WTC11 (cell line): ENCODE measurements at regions not wholly inside any gene's neighbourhood (a gene's known extent, or its start where the extent isn't known, plus 50 kb on each side); places are given as distances from the start of the nearest gene placed in this dataset.

Experiments
- ATAC-seq: fragments of 200-7000 bp; cut with Tn5 transposase; 2 replicates; pipeline ENCODE4 v1.10.0; 2021; ENCODE audit warnings: mild to moderate bottlenecking, moderate library complexity
- CTCF ChIA-PET: fragments of 300-600 bp; sonication (Branson Sonifier 250); formaldehyde crosslinking; loops from one replicate; lab custom pipeline; 2021; ENCODE audit warnings: antibody characterized with exemption; lab: Charles Lee
- POLR2A ChIA-PET: fragments of 350-600 bp; sonication (Branson Sonifier 250); formaldehyde crosslinking; loops from one replicate; lab custom pipeline; 2021; ENCODE audit warnings: antibody characterized with exemption; lab: Charles Lee
- DNase-seq: peaks from one replicate; pipeline ENCODE4 v3.0.0; 2021; ENCODE audit warnings: low spot score
- H3K27ac Mint-ChIP-seq: 2 replicates; pipeline ENCODE4 v1.8.0; 2021; ENCODE audit warnings: mixed read lengths
- H3K27me3 Mint-ChIP-seq: 2 replicates; pipeline ENCODE4 v1.8.0; 2021; ENCODE audit warnings: low read depth, mild to moderate bottlenecking, moderate library complexity, mixed read lengths
- H3K36me3 Mint-ChIP-seq: 2 replicates; pipeline ENCODE4 v1.8.0; 2021; ENCODE audit warnings: mixed read lengths
- H3K4me1 Mint-ChIP-seq: 2 replicates; pipeline ENCODE4 v1.8.0; 2022; ENCODE audit warnings: mixed read lengths
- H3K4me3 Mint-ChIP-seq: 2 replicates; pipeline ENCODE4 v1.8.0; 2021; ENCODE audit warnings: mild to moderate bottlenecking, moderate library complexity, mixed read lengths
- H3K9me3 Mint-ChIP-seq: 2 replicates; pipeline ENCODE4 v1.8.0; 2021; ENCODE audit warnings: mixed read lengths
- CREB1 ChIP-seq: sonication (generic); formaldehyde crosslinking; IDR thresholded peaks from 2 replicates; pipeline ENCODE4 v1.8.0; 2023; ENCODE audit warnings: mild to moderate bottlenecking, missing genetic modification reagents
- ELF4 ChIP-seq: sonication (generic); formaldehyde crosslinking; IDR thresholded peaks from 2 replicates; pipeline ENCODE4 v1.8.1; 2022; ENCODE audit warnings: low read depth, mild to moderate bottlenecking, moderate library complexity, missing genetic modification reagents
- ETV6 ChIP-seq: sonication (generic); formaldehyde crosslinking; IDR thresholded peaks from 2 replicates; pipeline ENCODE4 v1.8.1; 2022; ENCODE audit warnings: mild to moderate bottlenecking, missing genetic modification reagents
- FOXJ3 ChIP-seq: sonication (generic); formaldehyde crosslinking; IDR thresholded peaks from 2 replicates; pipeline ENCODE4 v1.9.0; 2021; ENCODE audit warnings: missing genetic modification reagents, mild to moderate bottlenecking, borderline replicate concordance
- JUN ChIP-seq: sonication (generic); formaldehyde crosslinking; IDR thresholded peaks from 2 replicates; pipeline ENCODE4 v1.8.0; 2023; ENCODE audit warnings: mild to moderate bottlenecking, missing genetic modification reagents
- NFATC4 ChIP-seq: fragments of 250-450 bp; sonication (Bioruptor Pico); IDR thresholded peaks from 2 replicates; pipeline ENCODE4 v1.9.0; 2021; ENCODE audit warnings: mild to moderate bottlenecking
- NR1H2 ChIP-seq: sonication (generic); formaldehyde crosslinking; IDR thresholded peaks from 2 replicates; pipeline ENCODE4 v1.9.0; 2021; ENCODE audit warnings: mild to moderate bottlenecking, moderate library complexity, missing genetic modification reagents
- PRRX2 ChIP-seq: fragments of 250-450 bp; sonication (Bioruptor Pico); IDR thresholded peaks from 2 replicates; pipeline ENCODE4 v1.8.0; 2021; ENCODE audit warnings: mild to moderate bottlenecking
- SMAD4 ChIP-seq: sonication (generic); formaldehyde crosslinking; IDR thresholded peaks from 2 replicates; pipeline ENCODE4 v1.8.0; 2022; ENCODE audit warnings: mild to moderate bottlenecking, missing genetic modification reagents
- TP53 ChIP-seq: sonication (generic); formaldehyde crosslinking; IDR thresholded peaks from 2 replicates; pipeline ENCODE4 v1.8.1; 2023; ENCODE audit warnings: mild to moderate bottlenecking, missing genetic modification reagents
- ZNF219 ChIP-seq: sonication (generic); formaldehyde crosslinking; IDR thresholded peaks from 2 replicates; pipeline ENCODE4 v1.8.0; 2023; ENCODE audit warnings: missing genetic modification reagents, mild to moderate bottlenecking, borderline replicate concordance
- ZNF263 ChIP-seq: sonication (generic); formaldehyde crosslinking; IDR thresholded peaks from 2 replicates; pipeline ENCODE4 v1.8.1; 2022; ENCODE audit warnings: low read depth, mild to moderate bottlenecking, moderate library complexity, missing genetic modification reagents
- ZNF396 ChIP-seq: fragments of 250-450 bp; sonication (Bioruptor Pico); IDR thresholded peaks from 2 replicates; pipeline ENCODE4 v1.8.0; 2021; ENCODE audit warnings: mild to moderate bottlenecking, moderate library complexity, borderline replicate concordance
- TF ChIP-seq, protein P1 (sequence below): sonication (generic); formaldehyde crosslinking; IDR thresholded peaks from 2 replicates; pipeline ENCODE4 v1.8.1; 2022; ENCODE audit warnings: missing genetic modification reagents, borderline replicate concordance
- TF ChIP-seq, protein P2 (sequence below): sonication (generic); formaldehyde crosslinking; IDR thresholded peaks from 2 replicates; pipeline ENCODE4 v1.8.1; 2022; ENCODE audit warnings: low read depth, missing genetic modification reagents, borderline replicate concordance
- TF ChIP-seq, protein P3 (sequence below): sonication (generic); formaldehyde crosslinking; IDR thresholded peaks from 2 replicates; pipeline ENCODE4 v1.8.0; 2023; ENCODE audit warnings: missing genetic modification reagents
- TF ChIP-seq, protein P4 (sequence below): sonication (generic); formaldehyde crosslinking; conservative IDR thresholded peaks from 2 replicates; pipeline ENCODE4 v1.8.1; 2023; ENCODE audit warnings: mild to moderate bottlenecking, low read depth, missing genetic modification reagents, moderate library complexity
- TF ChIP-seq, protein P5 (sequence below): sonication (generic); formaldehyde crosslinking; IDR thresholded peaks from 2 replicates; pipeline ENCODE4 v1.8.1; 2022; ENCODE audit warnings: mild to moderate bottlenecking, moderate library complexity, missing genetic modification reagents
- TF ChIP-seq, protein P6 (sequence below): sonication (generic); formaldehyde crosslinking; IDR thresholded peaks from 2 replicates; pipeline ENCODE4 v1.8.1; 2023; ENCODE audit warnings: mild to moderate bottlenecking, missing genetic modification reagents, borderline replicate concordance
- TF ChIP-seq, protein P7 (sequence below): fragments of 250-450 bp; sonication (Bioruptor Pico); IDR thresholded peaks from 2 replicates; pipeline ENCODE4 v1.8.0; 2021; ENCODE audit warnings: mild to moderate bottlenecking

DNA sequence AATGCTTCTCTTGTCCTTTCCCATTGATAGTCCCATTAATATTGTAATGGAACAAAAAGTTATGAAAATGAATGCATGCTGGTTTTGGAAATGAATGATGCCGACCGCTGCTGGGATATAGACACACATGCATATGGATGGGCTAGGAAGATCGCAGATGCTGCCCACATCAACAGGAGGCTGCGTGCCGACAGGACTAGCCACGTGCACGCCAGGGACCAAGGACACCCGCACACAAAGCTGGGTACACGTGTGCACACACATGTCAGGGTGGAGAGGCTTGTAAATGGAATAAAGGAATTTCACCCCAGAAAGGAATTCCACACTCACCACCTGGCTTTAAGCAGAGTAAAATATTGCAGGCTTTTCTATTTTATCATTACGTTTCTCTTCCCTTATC is 153.8 kb upstream of the VASH1 start:
- Mint-ChIP-seq H3K4me3 (no peak overlapping the region), H3K27me3 (peaks cover 4% of the 10 kb centered on the region; the same call in 1 of the 2 replicates), H3K36me3 (no peaks in the 10 kb centered on the region), H3K4me1 (peaks cover 15% of the 10 kb centered on the region), H3K27ac (no peak overlapping the region), H3K9me3 (no peaks in the 10 kb centered on the region)
- POLR2A ChIA-PET: no interaction called here
- no peak for ATAC-seq
- no peak for DNase-seq
- CTCF ChIA-PET: no interaction called here
- no peak for TF ChIP-seq SMAD4 (CRISPR knock-in tag)
- no peak for TF ChIP-seq NR1H2 (CRISPR knock-in tag)
- TF ChIP-seq PRRX2 (CRISPR knock-in tag): no peak
- TF ChIP-seq, protein P1, sequence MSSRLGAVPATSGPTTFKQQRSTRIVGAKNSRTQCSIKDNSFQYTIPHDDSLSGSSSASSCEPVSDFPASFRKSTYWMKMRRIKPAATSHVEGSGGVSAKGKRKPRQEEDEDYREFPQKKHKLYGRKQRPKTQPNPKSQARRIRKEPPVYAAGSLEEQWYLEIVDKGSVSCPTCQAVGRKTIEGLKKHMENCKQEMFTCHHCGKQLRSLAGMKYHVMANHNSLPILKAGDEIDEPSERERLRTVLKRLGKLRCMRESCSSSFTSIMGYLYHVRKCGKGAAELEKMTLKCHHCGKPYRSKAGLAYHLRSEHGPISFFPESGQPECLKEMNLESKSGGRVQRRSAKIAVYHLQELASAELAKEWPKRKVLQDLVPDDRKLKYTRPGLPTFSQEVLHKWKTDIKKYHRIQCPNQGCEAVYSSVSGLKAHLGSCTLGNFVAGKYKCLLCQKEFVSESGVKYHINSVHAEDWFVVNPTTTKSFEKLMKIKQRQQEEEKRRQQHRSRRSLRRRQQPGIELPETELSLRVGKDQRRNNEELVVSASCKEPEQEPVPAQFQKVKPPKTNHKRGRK: no peak
- TF ChIP-seq ZNF219: no peak
- no peak for TF ChIP-seq TP53 (CRISPR knock-in tag)
- TF ChIP-seq, protein P2, sequence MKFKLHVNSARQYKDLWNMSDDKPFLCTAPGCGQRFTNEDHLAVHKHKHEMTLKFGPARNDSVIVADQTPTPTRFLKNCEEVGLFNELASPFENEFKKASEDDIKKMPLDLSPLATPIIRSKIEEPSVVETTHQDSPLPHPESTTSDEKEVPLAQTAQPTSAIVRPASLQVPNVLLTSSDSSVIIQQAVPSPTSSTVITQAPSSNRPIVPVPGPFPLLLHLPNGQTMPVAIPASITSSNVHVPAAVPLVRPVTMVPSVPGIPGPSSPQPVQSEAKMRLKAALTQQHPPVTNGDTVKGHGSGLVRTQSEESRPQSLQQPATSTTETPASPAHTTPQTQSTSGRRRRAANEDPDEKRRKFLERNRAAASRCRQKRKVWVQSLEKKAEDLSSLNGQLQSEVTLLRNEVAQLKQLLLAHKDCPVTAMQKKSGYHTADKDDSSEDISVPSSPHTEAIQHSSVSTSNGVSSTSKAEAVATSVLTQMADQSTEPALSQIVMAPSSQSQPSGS: no peak
- no peak for TF ChIP-seq ZNF396 (CRISPR knock-in tag)
- no peak for TF ChIP-seq JUN (CRISPR knock-in tag)
- TF ChIP-seq ELF4 (CRISPR knock-in tag): no peak

DNA sequence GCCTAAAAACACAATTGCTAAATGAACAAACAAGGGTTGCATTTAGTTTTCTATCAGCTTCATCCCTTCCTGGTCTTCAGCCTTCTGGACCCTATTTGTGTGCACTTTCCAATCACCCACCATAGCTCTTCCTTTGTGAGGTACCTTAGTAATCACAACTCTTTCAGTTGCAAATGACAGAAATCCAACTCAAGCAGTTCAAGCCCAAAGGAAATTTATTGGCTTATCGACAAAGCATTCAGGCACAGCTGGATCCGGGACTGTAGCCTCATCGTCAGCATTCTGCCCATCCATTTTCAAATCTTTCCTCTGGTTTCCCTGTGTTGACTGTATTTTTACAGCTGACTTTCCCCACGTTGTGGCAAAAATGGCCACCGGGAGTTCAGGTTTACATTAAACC is 148.6 kb upstream of the VASH1 start:
- peaks cover 19% of the 10 kb centered on the region for H3K9me3 Mint-ChIP-seq
- CTCF ChIA-PET: interaction anchor here (0.8 to 1.5 kb wide), 2 partner anchors 14 to 226 kb away, joined by 3 read pairs; no protein-coding TSS in a partner anchor
- H3K4me1 Mint-ChIP-seq: peaks cover 30% of the 10 kb centered on the region
- H3K27ac Mint-ChIP-seq: peak overlapping the region; percentile 51; the same call in 1 of the 2 replicates
- POLR2A ChIA-PET: no interaction called here
- DNase-seq: no peak
- peaks cover 11% of the 10 kb centered on the region for H3K27me3 Mint-ChIP-seq
- peaks cover 11% of the 10 kb centered on the region for H3K36me3 Mint-ChIP-seq
- TF ChIP-seq NFATC4 (no peak), ETV6 (CRISPR knock-in tag) (no peak), ZNF396 (CRISPR knock-in tag) (no peak), FOXJ3 (no peak), ZNF219 (no peak), ZNF263 (CRISPR knock-in tag) (no peak), TP53 (CRISPR knock-in tag) (no peak)
- H3K4me3 Mint-ChIP-seq: peak overlapping the region; percentile 13; the same call in 1 of the 2 replicates
- ATAC-seq: peak; percentile 66

DNA sequence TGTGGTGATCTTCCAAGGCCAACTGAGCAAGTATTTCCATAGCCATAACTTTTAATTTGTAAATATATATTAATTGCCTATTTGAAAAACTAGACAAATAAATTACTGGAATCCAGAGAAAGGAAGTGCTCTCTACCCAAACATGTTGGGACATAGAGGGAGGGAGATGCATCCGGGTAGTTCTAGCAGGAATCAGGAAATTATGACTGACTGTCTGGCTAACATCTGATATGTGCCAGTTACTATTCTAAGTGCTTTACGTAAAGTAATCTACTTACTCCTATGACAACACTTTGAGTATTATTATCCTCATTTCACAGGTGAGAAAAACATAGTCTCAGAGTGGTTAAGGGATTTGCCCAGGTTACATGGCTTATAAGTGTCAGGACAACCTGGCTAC is 147.7 kb upstream of the VASH1 start:
- H3K4me3 Mint-ChIP-seq: no peak overlapping the region
- ChIA-PET POLR2A (no interaction called here), CTCF (interaction anchor here (0.6 to 1.5 kb wide), 2 partner anchors 15 to 563 kb away, joined by 3 read pairs; no protein-coding TSS in a partner anchor)
- peaks cover 11% of the 10 kb centered on the region for H3K27me3 Mint-ChIP-seq
- peaks cover 30% of the 10 kb centered on the region for H3K4me1 Mint-ChIP-seq
- peaks cover 16% of the 10 kb centered on the region for H3K36me3 Mint-ChIP-seq
- H3K27ac Mint-ChIP-seq: no peak overlapping the region
- peaks cover 26% of the 10 kb centered on the region for H3K9me3 Mint-ChIP-seq
- no peak for DNase-seq
- no peak for ATAC-seq
- no peak for TF ChIP-seq PRRX2 (CRISPR knock-in tag)
- no peak for TF ChIP-seq ELF4 (CRISPR knock-in tag)
- TF ChIP-seq, protein P3, sequence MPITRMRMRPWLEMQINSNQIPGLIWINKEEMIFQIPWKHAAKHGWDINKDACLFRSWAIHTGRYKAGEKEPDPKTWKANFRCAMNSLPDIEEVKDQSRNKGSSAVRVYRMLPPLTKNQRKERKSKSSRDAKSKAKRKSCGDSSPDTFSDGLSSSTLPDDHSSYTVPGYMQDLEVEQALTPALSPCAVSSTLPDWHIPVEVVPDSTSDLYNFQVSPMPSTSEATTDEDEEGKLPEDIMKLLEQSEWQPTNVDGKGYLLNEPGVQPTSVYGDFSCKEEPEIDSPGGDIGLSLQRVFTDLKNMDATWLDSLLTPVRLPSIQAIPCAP (CRISPR knock-in tag): no peak
- no peak for TF ChIP-seq SMAD4 (CRISPR knock-in tag)
- TF ChIP-seq, protein P4, sequence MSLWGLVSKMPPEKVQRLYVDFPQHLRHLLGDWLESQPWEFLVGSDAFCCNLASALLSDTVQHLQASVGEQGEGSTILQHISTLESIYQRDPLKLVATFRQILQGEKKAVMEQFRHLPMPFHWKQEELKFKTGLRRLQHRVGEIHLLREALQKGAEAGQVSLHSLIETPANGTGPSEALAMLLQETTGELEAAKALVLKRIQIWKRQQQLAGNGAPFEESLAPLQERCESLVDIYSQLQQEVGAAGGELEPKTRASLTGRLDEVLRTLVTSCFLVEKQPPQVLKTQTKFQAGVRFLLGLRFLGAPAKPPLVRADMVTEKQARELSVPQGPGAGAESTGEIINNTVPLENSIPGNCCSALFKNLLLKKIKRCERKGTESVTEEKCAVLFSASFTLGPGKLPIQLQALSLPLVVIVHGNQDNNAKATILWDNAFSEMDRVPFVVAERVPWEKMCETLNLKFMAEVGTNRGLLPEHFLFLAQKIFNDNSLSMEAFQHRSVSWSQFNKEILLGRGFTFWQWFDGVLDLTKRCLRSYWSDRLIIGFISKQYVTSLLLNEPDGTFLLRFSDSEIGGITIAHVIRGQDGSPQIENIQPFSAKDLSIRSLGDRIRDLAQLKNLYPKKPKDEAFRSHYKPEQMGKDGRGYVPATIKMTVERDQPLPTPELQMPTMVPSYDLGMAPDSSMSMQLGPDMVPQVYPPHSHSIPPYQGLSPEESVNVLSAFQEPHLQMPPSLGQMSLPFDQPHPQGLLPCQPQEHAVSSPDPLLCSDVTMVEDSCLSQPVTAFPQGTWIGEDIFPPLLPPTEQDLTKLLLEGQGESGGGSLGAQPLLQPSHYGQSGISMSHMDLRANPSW (CRISPR knock-in tag): no peak
- TF ChIP-seq, protein P5, sequence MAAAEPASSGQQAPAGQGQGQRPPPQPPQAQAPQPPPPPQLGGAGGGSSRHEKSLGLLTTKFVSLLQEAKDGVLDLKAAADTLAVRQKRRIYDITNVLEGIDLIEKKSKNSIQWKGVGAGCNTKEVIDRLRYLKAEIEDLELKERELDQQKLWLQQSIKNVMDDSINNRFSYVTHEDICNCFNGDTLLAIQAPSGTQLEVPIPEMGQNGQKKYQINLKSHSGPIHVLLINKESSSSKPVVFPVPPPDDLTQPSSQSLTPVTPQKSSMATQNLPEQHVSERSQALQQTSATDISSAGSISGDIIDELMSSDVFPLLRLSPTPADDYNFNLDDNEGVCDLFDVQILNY: no peak
- TF ChIP-seq, protein P6, sequence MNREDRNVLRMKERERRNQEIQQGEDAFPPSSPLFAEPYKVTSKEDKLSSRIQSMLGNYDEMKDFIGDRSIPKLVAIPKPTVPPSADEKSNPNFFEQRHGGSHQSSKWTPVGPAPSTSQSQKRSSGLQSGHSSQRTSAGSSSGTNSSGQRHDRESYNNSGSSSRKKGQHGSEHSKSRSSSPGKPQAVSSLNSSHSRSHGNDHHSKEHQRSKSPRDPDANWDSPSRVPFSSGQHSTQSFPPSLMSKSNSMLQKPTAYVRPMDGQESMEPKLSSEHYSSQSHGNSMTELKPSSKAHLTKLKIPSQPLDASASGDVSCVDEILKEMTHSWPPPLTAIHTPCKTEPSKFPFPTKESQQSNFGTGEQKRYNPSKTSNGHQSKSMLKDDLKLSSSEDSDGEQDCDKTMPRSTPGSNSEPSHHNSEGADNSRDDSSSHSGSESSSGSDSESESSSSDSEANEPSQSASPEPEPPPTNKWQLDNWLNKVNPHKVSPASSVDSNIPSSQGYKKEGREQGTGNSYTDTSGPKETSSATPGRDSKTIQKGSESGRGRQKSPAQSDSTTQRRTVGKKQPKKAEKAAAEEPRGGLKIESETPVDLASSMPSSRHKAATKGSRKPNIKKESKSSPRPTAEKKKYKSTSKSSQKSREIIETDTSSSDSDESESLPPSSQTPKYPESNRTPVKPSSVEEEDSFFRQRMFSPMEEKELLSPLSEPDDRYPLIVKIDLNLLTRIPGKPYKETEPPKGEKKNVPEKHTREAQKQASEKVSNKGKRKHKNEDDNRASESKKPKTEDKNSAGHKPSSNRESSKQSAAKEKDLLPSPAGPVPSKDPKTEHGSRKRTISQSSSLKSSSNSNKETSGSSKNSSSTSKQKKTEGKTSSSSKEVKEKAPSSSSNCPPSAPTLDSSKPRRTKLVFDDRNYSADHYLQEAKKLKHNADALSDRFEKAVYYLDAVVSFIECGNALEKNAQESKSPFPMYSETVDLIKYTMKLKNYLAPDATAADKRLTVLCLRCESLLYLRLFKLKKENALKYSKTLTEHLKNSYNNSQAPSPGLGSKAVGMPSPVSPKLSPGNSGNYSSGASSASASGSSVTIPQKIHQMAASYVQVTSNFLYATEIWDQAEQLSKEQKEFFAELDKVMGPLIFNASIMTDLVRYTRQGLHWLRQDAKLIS (CRISPR knock-in tag): no peak
- TF ChIP-seq NR1H2 (CRISPR knock-in tag): no peak
- no peak for TF ChIP-seq CREB1 (CRISPR knock-in tag)
- TF ChIP-seq, protein P7, sequence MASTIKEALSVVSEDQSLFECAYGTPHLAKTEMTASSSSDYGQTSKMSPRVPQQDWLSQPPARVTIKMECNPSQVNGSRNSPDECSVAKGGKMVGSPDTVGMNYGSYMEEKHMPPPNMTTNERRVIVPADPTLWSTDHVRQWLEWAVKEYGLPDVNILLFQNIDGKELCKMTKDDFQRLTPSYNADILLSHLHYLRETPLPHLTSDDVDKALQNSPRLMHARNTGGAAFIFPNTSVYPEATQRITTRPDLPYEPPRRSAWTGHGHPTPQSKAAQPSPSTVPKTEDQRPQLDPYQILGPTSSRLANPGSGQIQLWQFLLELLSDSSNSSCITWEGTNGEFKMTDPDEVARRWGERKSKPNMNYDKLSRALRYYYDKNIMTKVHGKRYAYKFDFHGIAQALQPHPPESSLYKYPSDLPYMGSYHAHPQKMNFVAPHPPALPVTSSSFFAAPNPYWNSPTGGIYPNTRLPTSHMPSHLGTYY (CRISPR knock-in tag): no peak
